Kasumi-1 (cell line): ENCODE measurements at regions not wholly inside any gene's neighbourhood (a gene's known extent, or its start where the extent isn't known, plus 50 kb on each side); places are given as distances from the start of the nearest gene placed in this dataset.
"Not testable (repeated sequence)": the region's sequence is repeated elsewhere in the genome, so short reads cannot be mapped to it uniquely, and the experiment has no call there.

Experiments
- DNase-seq, 2 experiments: peaks; one replicate each; lab custom pipeline; 2025; lab: John Stamatoyannopoulos, UW

GRCh38 chr12:75704208-75704607 is 192.8 kb upstream of the KRR1 start:
- DNase-seq, result no peak

GRCh38 chr12:75703131-75703530 is 191.7 kb upstream of the KRR1 start:
- DNase-seq, result no peak

- DNase-seq, result no peak
Observed at GRCh38 chr12:75702477-75703093, 191.2 kb upstream of the KRR1 start.

GRCh38 chr12:75701859-75702258 is 190.4 kb upstream of the KRR1 start:
- DNase-seq, result no peak

GRCh38 chr12:75699728-75700496 is 188.5 kb upstream of the KRR1 start:
- no peak for DNase-seq

- no peak for DNase-seq
Observed at GRCh38 chr12:75699251-75699650, 187.8 kb upstream of the KRR1 start.

GRCh38 chr12:75698052-75698451 is 186.6 kb upstream of the KRR1 start:
- DNase-seq, result no peak

- no peak for DNase-seq
Observed at GRCh38 chr12:75695926-75696325, 184.5 kb upstream of the KRR1 start.

- no peak for DNase-seq
Observed at GRCh38 chr12:75694534-75695268, 183.3 kb upstream of the KRR1 start.

- no peak for DNase-seq
Observed at GRCh38 chr12:75692876-75693275, 181.5 kb upstream of the KRR1 start.

GRCh38 chr12:75690296-75690955 is 179.0 kb upstream of the KRR1 start:
- DNase-seq, result no peak

- DNase-seq, result not testable (repeated sequence)
Observed at GRCh38 chr12:75686233-75686632, 174.8 kb upstream of the KRR1 start.

- DNase-seq, result no peak
Observed at GRCh38 chr12:75685617-75686225, 174.3 kb upstream of the KRR1 start.

GRCh38 chr12:75684678-75685616 is 173.5 kb upstream of the KRR1 start:
- DNase-seq, result no peak

- DNase-seq, result not testable (repeated sequence)
Observed at GRCh38 chr12:75683995-75684586, 172.7 kb upstream of the KRR1 start.

GRCh38 chr12:75683220-75683619 is 171.8 kb upstream of the KRR1 start:
- no peak for DNase-seq

- no peak for DNase-seq
Observed at GRCh38 chr12:75677522-75677921, 166.1 kb upstream of the KRR1 start.

GRCh38 chr12:75674393-75674792 is 163.0 kb upstream of the KRR1 start:
- no peak for DNase-seq

- no peak for DNase-seq
Observed at GRCh38 chr12:75672200-75672599, 160.8 kb upstream of the KRR1 start.

- no peak for DNase-seq
Observed at GRCh38 chr12:75670216-75670615, 158.8 kb upstream of the KRR1 start.

- DNase-seq, result no peak
Observed at GRCh38 chr12:75666939-75667334, 155.5 kb upstream of the KRR1 start.
